ENCODE measurements at regions not wholly inside any gene's neighbourhood (a gene's known extent, or its start where the extent isn't known, plus 50 kb on each side); places are given as distances from the start of the nearest gene placed in this dataset.
A peak's percentile ranks its signal among the peaks of the same experiment; 100 is the strongest.

DNA sequence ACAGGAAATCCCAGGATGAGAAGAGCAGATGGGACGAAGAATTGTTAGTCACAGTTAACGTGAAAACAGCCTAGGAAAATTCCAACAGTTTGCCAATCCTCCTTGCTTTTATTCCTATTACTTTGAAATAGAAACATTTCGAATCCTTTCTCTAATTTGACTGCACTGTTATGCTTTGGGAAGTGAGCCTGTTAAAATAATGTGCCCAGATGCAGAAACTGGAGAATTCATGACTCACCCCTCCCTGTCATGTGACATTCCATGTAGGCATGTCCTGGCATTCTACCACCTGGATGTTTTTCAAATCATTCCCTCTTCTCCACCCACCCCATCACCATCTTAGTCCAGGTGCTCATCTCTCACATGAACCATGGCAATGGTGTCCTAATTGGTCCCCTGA is 107.3 kb downstream of the MINAR1 start:
- TF ChIP-seq FOXA2 (IDR thresholded peaks at IDR 0.05) (no peak), HNF4G (IDR thresholded peaks at IDR 0.05) (no peak), FOXA1 (IDR thresholded peaks at IDR 0.05) (no peak), EGR1 (IDR thresholded peaks at IDR 0.05; ENCODE audit: low read depth in 2 of 2) (no peak), RXRA (IDR thresholded peaks at IDR 0.05) (no peak), YY1 (IDR thresholded peaks at IDR 0.05) (no peak)
- Histone ChIP-seq H3K9ac (ENCODE audit: low read depth in 1 of 2, low read length in 2 of 2) (no peak overlapping the region), H3K9me3 (ENCODE audit: control insufficient read depth in 4 of 4, low read length in 3 of 4) (no peaks in the 10 kb centered on the region), H3K27me3 (ENCODE audit: control insufficient read depth in 4 of 4, insufficient read depth in 4 of 4, low read length in 3 of 4) (no peaks in the 10 kb centered on the region), H3K36me3 (ENCODE audit: control insufficient read depth in 4 of 4, insufficient read depth in 3 of 4, low read depth in 1 of 4, low read length in 3 of 4) (no peaks in the 10 kb centered on the region), H3K27ac (ENCODE audit: low read depth in 1 of 2, low read length in 2 of 2) (no peak overlapping the region), H3K4me1 (ENCODE audit: control insufficient read depth in 4 of 4, insufficient read depth in 4 of 4, low read length in 3 of 4) (no peaks in the 10 kb centered on the region), H3K4me3 (ENCODE audit: low read depth in 1 of 3, low read length in 3 of 3) (no peak overlapping the region)
- 86% methylated on average over 3 of the region's 3 CpGs for WGBS
- no peak for DNase-seq (ENCODE audit: low spot score)

DNA sequence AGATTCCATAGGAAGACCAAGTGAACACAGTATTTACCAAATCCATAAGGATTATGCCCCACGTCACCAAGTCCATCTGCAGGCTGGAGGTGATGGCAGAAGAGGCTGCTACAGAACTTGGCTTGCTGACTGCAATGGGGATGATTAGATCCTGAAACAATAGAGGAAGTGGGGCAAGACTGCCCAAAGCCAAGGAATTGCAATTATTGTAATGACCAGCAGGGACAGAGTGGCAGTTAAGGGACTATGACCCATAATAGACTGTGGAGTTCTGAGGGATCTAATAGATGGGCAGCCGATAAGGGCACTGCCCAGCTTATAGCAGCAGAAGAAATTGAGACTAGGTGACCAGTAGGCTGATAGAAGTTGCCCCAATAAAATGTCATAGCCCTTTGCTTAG is 108.4 kb downstream of the MINAR1 start:
- Histone ChIP-seq H3K9me3 (ENCODE audit: control insufficient read depth in 4 of 4, low read length in 3 of 4) (no peaks in the 10 kb centered on the region), H3K9ac (ENCODE audit: low read depth in 1 of 2, low read length in 2 of 2) (no peak overlapping the region), H3K27me3 (ENCODE audit: control insufficient read depth in 4 of 4, insufficient read depth in 4 of 4, low read length in 3 of 4) (no peaks in the 10 kb centered on the region), H3K4me3 (ENCODE audit: low read depth in 1 of 3, low read length in 3 of 3) (no peak overlapping the region), H3K27ac (ENCODE audit: low read depth in 1 of 2, low read length in 2 of 2) (no peak overlapping the region), H3K4me1 (ENCODE audit: control insufficient read depth in 4 of 4, insufficient read depth in 4 of 4, low read length in 3 of 4) (no peaks in the 10 kb centered on the region), H3K36me3 (ENCODE audit: control insufficient read depth in 4 of 4, insufficient read depth in 3 of 4, low read depth in 1 of 4, low read length in 3 of 4) (no peaks in the 10 kb centered on the region)
- DNase-seq (ENCODE audit: low spot score) = no peak
- WGBS = 90% methylated on average over 2 of the region's 2 CpGs
- TF ChIP-seq HNF4A (conservative IDR thresholded peaks at IDR 0.05) = no peak
- no peak for TF ChIP-seq SP1 (IDR thresholded peaks at IDR 0.05)
- TF ChIP-seq, protein P1, sequence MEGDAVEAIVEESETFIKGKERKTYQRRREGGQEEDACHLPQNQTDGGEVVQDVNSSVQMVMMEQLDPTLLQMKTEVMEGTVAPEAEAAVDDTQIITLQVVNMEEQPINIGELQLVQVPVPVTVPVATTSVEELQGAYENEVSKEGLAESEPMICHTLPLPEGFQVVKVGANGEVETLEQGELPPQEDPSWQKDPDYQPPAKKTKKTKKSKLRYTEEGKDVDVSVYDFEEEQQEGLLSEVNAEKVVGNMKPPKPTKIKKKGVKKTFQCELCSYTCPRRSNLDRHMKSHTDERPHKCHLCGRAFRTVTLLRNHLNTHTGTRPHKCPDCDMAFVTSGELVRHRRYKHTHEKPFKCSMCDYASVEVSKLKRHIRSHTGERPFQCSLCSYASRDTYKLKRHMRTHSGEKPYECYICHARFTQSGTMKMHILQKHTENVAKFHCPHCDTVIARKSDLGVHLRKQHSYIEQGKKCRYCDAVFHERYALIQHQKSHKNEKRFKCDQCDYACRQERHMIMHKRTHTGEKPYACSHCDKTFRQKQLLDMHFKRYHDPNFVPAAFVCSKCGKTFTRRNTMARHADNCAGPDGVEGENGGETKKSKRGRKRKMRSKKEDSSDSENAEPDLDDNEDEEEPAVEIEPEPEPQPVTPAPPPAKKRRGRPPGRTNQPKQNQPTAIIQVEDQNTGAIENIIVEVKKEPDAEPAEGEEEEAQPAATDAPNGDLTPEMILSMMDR (IDR thresholded peaks at IDR 0.05; ENCODE audit: low read depth, low read length, missing input control) = peak; percentile 8

DNA sequence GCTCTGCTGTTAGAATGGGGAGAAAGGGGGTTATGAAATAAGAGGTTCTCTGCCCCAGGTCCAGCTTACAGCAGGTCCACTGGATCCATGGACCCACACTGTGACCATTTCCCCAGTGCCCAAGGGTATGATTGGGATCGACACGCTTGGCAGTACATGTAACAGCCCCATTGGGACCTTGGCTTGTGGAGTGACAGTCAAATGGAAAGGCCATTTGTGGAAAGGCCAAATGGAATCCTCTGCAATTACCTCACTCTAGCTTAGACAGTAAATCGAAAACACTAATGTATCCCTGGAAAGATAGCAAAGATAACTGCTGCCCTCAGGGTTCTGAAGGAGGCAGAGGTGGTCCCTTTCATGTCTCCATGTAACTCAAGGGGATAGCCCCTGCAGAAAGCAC is 109.1 kb downstream of the MINAR1 start:
- Histone ChIP-seq H3K4me3 (ENCODE audit: low read depth in 1 of 3, low read length in 3 of 3) (no peak overlapping the region), H3K9ac (ENCODE audit: low read depth in 1 of 2, low read length in 2 of 2) (no peak overlapping the region), H3K9me3 (ENCODE audit: control insufficient read depth in 4 of 4, low read length in 3 of 4) (no peaks in the 10 kb centered on the region), H3K27ac (ENCODE audit: low read depth in 1 of 2, low read length in 2 of 2) (no peak overlapping the region), H3K27me3 (ENCODE audit: control insufficient read depth in 4 of 4, insufficient read depth in 4 of 4, low read length in 3 of 4) (no peaks in the 10 kb centered on the region), H3K36me3 (ENCODE audit: control insufficient read depth in 4 of 4, insufficient read depth in 3 of 4, low read depth in 1 of 4, low read length in 3 of 4) (no peaks in the 10 kb centered on the region), H3K4me1 (ENCODE audit: control insufficient read depth in 4 of 4, insufficient read depth in 4 of 4, low read length in 3 of 4) (no peaks in the 10 kb centered on the region)
- DNase-seq (ENCODE audit: low spot score) = no peak
- WGBS = 95% methylated on average over 3 of the region's 3 CpGs
- TF ChIP-seq HNF4G (IDR thresholded peaks at IDR 0.05) (no peak), YY1 (IDR thresholded peaks at IDR 0.05) (no peak), TAF1 (conservative IDR thresholded peaks at IDR 0.05) (no peak), ZBTB33 (IDR thresholded peaks at IDR 0.05) (no peak), FOXA1 (IDR thresholded peaks at IDR 0.05) (no peak), JUND (IDR thresholded peaks at IDR 0.05) (no peak), SP1 (IDR thresholded peaks at IDR 0.05) (no peak), RXRA (IDR thresholded peaks at IDR 0.05) (no peak), NR2F2 (IDR thresholded peaks at IDR 0.05) (no peak)
- TF ChIP-seq, protein P2, sequence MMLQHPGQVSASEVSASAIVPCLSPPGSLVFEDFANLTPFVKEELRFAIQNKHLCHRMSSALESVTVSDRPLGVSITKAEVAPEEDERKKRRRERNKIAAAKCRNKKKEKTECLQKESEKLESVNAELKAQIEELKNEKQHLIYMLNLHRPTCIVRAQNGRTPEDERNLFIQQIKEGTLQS (IDR thresholded peaks at IDR 0.05) = no peak
- TF ChIP-seq, protein P3, sequence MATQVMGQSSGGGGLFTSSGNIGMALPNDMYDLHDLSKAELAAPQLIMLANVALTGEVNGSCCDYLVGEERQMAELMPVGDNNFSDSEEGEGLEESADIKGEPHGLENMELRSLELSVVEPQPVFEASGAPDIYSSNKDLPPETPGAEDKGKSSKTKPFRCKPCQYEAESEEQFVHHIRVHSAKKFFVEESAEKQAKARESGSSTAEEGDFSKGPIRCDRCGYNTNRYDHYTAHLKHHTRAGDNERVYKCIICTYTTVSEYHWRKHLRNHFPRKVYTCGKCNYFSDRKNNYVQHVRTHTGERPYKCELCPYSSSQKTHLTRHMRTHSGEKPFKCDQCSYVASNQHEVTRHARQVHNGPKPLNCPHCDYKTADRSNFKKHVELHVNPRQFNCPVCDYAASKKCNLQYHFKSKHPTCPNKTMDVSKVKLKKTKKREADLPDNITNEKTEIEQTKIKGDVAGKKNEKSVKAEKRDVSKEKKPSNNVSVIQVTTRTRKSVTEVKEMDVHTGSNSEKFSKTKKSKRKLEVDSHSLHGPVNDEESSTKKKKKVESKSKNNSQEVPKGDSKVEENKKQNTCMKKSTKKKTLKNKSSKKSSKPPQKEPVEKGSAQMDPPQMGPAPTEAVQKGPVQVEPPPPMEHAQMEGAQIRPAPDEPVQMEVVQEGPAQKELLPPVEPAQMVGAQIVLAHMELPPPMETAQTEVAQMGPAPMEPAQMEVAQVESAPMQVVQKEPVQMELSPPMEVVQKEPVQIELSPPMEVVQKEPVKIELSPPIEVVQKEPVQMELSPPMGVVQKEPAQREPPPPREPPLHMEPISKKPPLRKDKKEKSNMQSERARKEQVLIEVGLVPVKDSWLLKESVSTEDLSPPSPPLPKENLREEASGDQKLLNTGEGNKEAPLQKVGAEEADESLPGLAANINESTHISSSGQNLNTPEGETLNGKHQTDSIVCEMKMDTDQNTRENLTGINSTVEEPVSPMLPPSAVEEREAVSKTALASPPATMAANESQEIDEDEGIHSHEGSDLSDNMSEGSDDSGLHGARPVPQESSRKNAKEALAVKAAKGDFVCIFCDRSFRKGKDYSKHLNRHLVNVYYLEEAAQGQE (IDR thresholded peaks at IDR 0.05) = no peak

Measured in liver (tissue), 8 donors.